ENCODE measurements at regions not wholly inside any gene's neighbourhood (a gene's known extent, or its start where the extent isn't known, plus 50 kb on each side); places are given as distances from the start of the nearest gene placed in this dataset.

DNA sequence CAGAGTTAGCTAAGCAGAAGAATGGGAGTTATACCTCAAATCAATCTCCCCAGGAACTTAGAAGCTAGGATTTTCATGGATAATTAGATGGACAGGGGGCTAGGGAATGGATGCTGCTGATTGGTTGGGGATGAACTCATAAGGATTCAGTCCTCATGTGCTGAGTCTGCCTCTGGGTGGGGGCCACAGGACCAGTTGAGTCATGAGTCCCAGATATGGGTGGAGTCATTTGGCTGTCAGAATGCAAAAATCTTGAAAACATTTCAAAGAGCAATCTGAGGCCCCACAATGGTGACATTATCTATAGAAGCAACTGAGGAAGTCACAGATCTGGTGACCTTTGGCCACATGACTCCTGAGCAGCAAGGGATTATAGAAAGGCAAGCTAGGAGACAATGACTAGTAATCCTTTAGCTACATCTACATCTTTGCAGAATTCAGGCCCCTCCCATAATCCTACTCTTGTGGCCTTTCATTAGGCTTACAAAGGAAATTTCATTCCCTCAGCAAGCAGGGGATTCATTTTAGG, 82.6 kb upstream of the CCL2 start:
- TF ChIP-seq, protein P1, sequence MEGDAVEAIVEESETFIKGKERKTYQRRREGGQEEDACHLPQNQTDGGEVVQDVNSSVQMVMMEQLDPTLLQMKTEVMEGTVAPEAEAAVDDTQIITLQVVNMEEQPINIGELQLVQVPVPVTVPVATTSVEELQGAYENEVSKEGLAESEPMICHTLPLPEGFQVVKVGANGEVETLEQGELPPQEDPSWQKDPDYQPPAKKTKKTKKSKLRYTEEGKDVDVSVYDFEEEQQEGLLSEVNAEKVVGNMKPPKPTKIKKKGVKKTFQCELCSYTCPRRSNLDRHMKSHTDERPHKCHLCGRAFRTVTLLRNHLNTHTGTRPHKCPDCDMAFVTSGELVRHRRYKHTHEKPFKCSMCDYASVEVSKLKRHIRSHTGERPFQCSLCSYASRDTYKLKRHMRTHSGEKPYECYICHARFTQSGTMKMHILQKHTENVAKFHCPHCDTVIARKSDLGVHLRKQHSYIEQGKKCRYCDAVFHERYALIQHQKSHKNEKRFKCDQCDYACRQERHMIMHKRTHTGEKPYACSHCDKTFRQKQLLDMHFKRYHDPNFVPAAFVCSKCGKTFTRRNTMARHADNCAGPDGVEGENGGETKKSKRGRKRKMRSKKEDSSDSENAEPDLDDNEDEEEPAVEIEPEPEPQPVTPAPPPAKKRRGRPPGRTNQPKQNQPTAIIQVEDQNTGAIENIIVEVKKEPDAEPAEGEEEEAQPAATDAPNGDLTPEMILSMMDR (IDR thresholded peaks at IDR 0.05): no peak
- no peak for TF ChIP-seq POLR2A (IDR thresholded peaks at IDR 0.05)
